Activated CD4-positive, alpha-beta T cell treated with anti-CD3 and anti-CD28 coated beads, Interleukin-2, amount 50 U/mL, for 16 hours (primary cell): ENCODE measurements at regions not wholly inside any gene's neighbourhood (a gene's known extent, or its start where the extent isn't known, plus 50 kb on each side); places are given as distances from the start of the nearest gene placed in this dataset.

Source experiments
- DNase-seq: peaks from one replicate; pipeline ENCODE4 v3.0.0-alpha.2; 2020

GRCh38 chr9:109830545-109830944 lies 50.5 kb downstream of the PALM2AKAP2 start:
- DNase-seq, result no peak

- DNase-seq, result no peak
Measured at GRCh38 chr9:109831998-109832658, 52.1 kb downstream of the PALM2AKAP2 start.

GRCh38 chr9:109834855-109835254 lies 54.9 kb downstream of the PALM2AKAP2 start:
- no peak for DNase-seq

GRCh38 chr9:109843641-109844040 lies 63.6 kb downstream of the PALM2AKAP2 start:
- no peak for DNase-seq

- DNase-seq, result no peak
Measured at GRCh38 chr9:109845226-109845625, 65.2 kb downstream of the PALM2AKAP2 start.

- no peak for DNase-seq
Measured at GRCh38 chr9:109846776-109847175, 66.8 kb downstream of the PALM2AKAP2 start.

GRCh38 chr9:109852556-109852955 lies 72.6 kb downstream of the PALM2AKAP2 start:
- DNase-seq, result no peak

GRCh38 chr9:109855540-109855939 lies 75.5 kb downstream of the PALM2AKAP2 start:
- no peak for DNase-seq

GRCh38 chr9:109856785-109857184 lies 76.8 kb downstream of the PALM2AKAP2 start:
- no peak for DNase-seq

- no peak for DNase-seq
Measured at GRCh38 chr9:109857336-109857735, 77.3 kb downstream of the PALM2AKAP2 start.

- DNase-seq, result no peak
Measured at GRCh38 chr9:109859447-109859846, 79.4 kb downstream of the PALM2AKAP2 start.

- no peak for DNase-seq
Measured at GRCh38 chr9:109860521-109860920, 80.5 kb downstream of the PALM2AKAP2 start.

- DNase-seq, result no peak
Measured at GRCh38 chr9:109861499-109861898, 81.5 kb downstream of the PALM2AKAP2 start.

- no peak for DNase-seq
Measured at GRCh38 chr9:109861918-109862317, 81.9 kb downstream of the PALM2AKAP2 start.

GRCh38 chr9:109862452-109862851 lies 82.5 kb downstream of the PALM2AKAP2 start:
- no peak for DNase-seq

GRCh38 chr9:109863961-109864360 lies 84.0 kb downstream of the PALM2AKAP2 start:
- no peak for DNase-seq

- no peak for DNase-seq
Measured at GRCh38 chr9:109865521-109865920, 85.5 kb downstream of the PALM2AKAP2 start.

- DNase-seq, result no peak
Measured at GRCh38 chr9:109868207-109868606, 88.2 kb downstream of the PALM2AKAP2 start.

GRCh38 chr9:109868722-109869121 lies 88.7 kb downstream of the PALM2AKAP2 start:
- no peak for DNase-seq

- DNase-seq, result no peak
Measured at GRCh38 chr9:109870365-109870764, 90.4 kb downstream of the PALM2AKAP2 start.

GRCh38 chr9:109872901-109873300 lies 92.9 kb downstream of the PALM2AKAP2 start:
- no peak for DNase-seq

GRCh38 chr9:109875495-109876129 lies 95.6 kb downstream of the PALM2AKAP2 start:
- DNase-seq, result no peak

GRCh38 chr9:109880276-109881169 lies 100.5 kb downstream of the PALM2AKAP2 start:
- peak; percentile 62 for DNase-seq

- no peak for DNase-seq
Measured at GRCh38 chr9:109883623-109884022, 103.6 kb downstream of the PALM2AKAP2 start.
